IMR-90 (cell line): ENCODE measurements at regions not wholly inside any gene's neighbourhood (a gene's known extent, or its start where the extent isn't known, plus 50 kb on each side); places are given as distances from the start of the nearest gene placed in this dataset.

Experiments
- ATAC-seq: fragments of 200-7000 bp; cut with Tn5 transposase; 2 replicates; pipeline ENCODE4 v1.9.1; 2020; ENCODE audit warnings: low read depth, mild to moderate bottlenecking, moderate library complexity
- BruUV-seq: library from RNA; stranded (reverse); fragments of 400-500 nt; replicated peaks from 2 replicates; lab custom pipeline; 2021; lab: Mats Ljungman, UMichigan
- CTCF ChIA-PET: fragments of 300-600 bp; formaldehyde crosslinking; extraction: SDS; loops from one replicate; lab custom pipeline; 2021; ENCODE audit warnings: antibody characterized with exemption; lab: Yijun Ruan, JAX
- POLR2A ChIA-PET: fragments of 300-600 bp; sonication (Branson Sonifier 250); formaldehyde crosslinking; loops from one replicate; lab custom pipeline; 2022; ENCODE audit warnings: antibody characterized with exemption; ENCODE audit not compliant: unreplicated experiment; lab: Charles Lee
- DNase-seq: peaks from one replicate; pipeline ENCODE4 v3.0.0; 2013
- H2AFZ ChIP-seq: replicated peaks from 2 replicates; pipeline ENCODE3; 2013; ENCODE audit warnings: low read length, mild to moderate bottlenecking; ENCODE audit not compliant: poor library complexity
- H2AK5ac ChIP-seq: 2 replicates; pipeline ENCODE4 v1.6.1; 2013; ENCODE audit warnings: low read depth, low read length, inconsistent platforms
- H2AK9ac ChIP-seq: replicated peaks from 2 replicates; pipeline ENCODE3; 2013; ENCODE audit warnings: mild to moderate bottlenecking, low read depth, low read length, moderate library complexity; ENCODE audit not compliant: poor library complexity
- H2BK120ac ChIP-seq: 2 replicates; pipeline ENCODE4 v1.6.1; 2013; ENCODE audit warnings: low read depth, low read length, inconsistent platforms
- H2BK15ac ChIP-seq: 3 replicates; pipeline ENCODE4 v1.6.1; 2013; ENCODE audit warnings: low read depth, low read length, inconsistent platforms
- H2BK20ac ChIP-seq: 2 replicates; pipeline ENCODE4 v1.6.1; 2013; ENCODE audit warnings: low read depth, mild to moderate bottlenecking, inconsistent platforms, low read length, moderate library complexity
- H2BK5ac ChIP-seq: 2 replicates; pipeline ENCODE4 v1.6.1; 2013; ENCODE audit warnings: mild to moderate bottlenecking, low read depth, low read length, inconsistent platforms; ENCODE audit not compliant: poor library complexity, severe bottlenecking
- H3K14ac ChIP-seq: replicated peaks from 2 replicates; pipeline ENCODE4 v1.6.1; 2013; ENCODE audit warnings: low read depth, low read length, inconsistent platforms
- H3K18ac ChIP-seq: 2 replicates; pipeline ENCODE4 v1.6.1; 2013; ENCODE audit warnings: low read depth, low read length, control low read depth
- H3K23ac ChIP-seq: 2 replicates; pipeline ENCODE4 v1.6.1; 2013; ENCODE audit warnings: low read depth, low read length, inconsistent platforms
- H3K27ac ChIP-seq: 2 replicates; pipeline ENCODE4 v1.5.1; 2013; ENCODE audit warnings: mild to moderate bottlenecking, control low read depth, low read length; ENCODE audit not compliant: insufficient read depth
- H3K27me3 ChIP-seq: 2 replicates; pipeline ENCODE4 v1.6.1; 2013; ENCODE audit warnings: low read length; ENCODE audit not compliant: control insufficient read depth, insufficient read depth
- H3K36me3 ChIP-seq: 2 replicates; pipeline ENCODE4 v1.6.1; 2013; ENCODE audit warnings: low read length, mixed read lengths; ENCODE audit not compliant: control insufficient read depth, insufficient read depth
- H3K4ac ChIP-seq: 2 replicates; pipeline ENCODE4 v1.6.1; 2013; ENCODE audit warnings: low read depth, low read length, inconsistent platforms
- H3K4me1 ChIP-seq: 2 replicates; pipeline ENCODE4 v1.6.1; 2013; ENCODE audit warnings: low read length, mixed read lengths; ENCODE audit not compliant: control insufficient read depth, insufficient read depth
- H3K4me2 ChIP-seq: 2 replicates; pipeline ENCODE4 v1.6.1; 2013; ENCODE audit warnings: low read depth, mild to moderate bottlenecking, control low read depth, low read length, moderate library complexity
- H3K4me3 ChIP-seq: 2 replicates; pipeline ENCODE4 v1.5.1; 2013; ENCODE audit warnings: low read depth, mild to moderate bottlenecking, control low read depth, low read length, moderate library complexity; ENCODE audit not compliant: insufficient read depth
- H3K56ac ChIP-seq: 2 replicates; pipeline ENCODE4 v1.6.1; 2013; ENCODE audit warnings: low read length, inconsistent platforms; ENCODE audit not compliant: insufficient read depth; ENCODE audit errors: extremely low read depth
- H3K79me1 ChIP-seq, 2 experiments: 2 replicates each; pipeline ENCODE4 v1.6.1; 2013; ENCODE audit warnings: low read length in 2 of 2, inconsistent platforms in 1 of 2, low read depth in 1 of 2
- H3K9ac ChIP-seq: 2 replicates; pipeline ENCODE4 v1.6.1; 2013; ENCODE audit warnings: low read depth, low read length, control low read depth
- H3K9me1 ChIP-seq: 2 replicates; pipeline ENCODE4 v1.6.1; 2013; ENCODE audit warnings: low read length, inconsistent platforms; ENCODE audit not compliant: insufficient read depth
- H3K9me3 ChIP-seq: 2 replicates; pipeline ENCODE4 v1.6.1; 2013; ENCODE audit warnings: low read length; ENCODE audit not compliant: control insufficient read depth, insufficient read depth
- H4K20me1 ChIP-seq: 2 replicates; pipeline ENCODE4 v1.6.1; 2013; ENCODE audit warnings: low read length, inconsistent platforms; ENCODE audit not compliant: insufficient read depth
- H4K5ac ChIP-seq: 2 replicates; pipeline ENCODE4 v1.6.1; 2013; ENCODE audit warnings: mild to moderate bottlenecking, low read depth, low read length, control low read depth
- H4K8ac ChIP-seq, 2 experiments: 2 replicates each; pipeline ENCODE4 v1.6.1; 2013; ENCODE audit warnings: low read depth in 2 of 2, low read length in 2 of 2, control low read depth in 1 of 2, inconsistent platforms in 1 of 2
- H4K91ac ChIP-seq: 2 replicates; pipeline ENCODE4 v1.6.1; 2013; ENCODE audit warnings: low read depth, low read length, inconsistent platforms; ENCODE audit not compliant: insufficient read depth
- BHLHE40 ChIP-seq: fragments of 150-350 bp; IDR thresholded peaks from 2 replicates; pipeline ENCODE4 v1.6.1; 2016; ENCODE audit warnings: mild to moderate bottlenecking, low read depth, low read length
- CEBPB ChIP-seq: IDR thresholded peaks from 2 replicates; pipeline ENCODE4 v1.6.1; 2012; ENCODE audit warnings: low read depth, low read length, improper control_type of control experiment
- CHD1 ChIP-seq: IDR thresholded peaks from 2 replicates; pipeline ENCODE4 v1.6.1; 2012; ENCODE audit warnings: low read depth, low read length, improper control_type of control experiment
- ELK1 ChIP-seq: fragments of 150-350 bp; IDR thresholded peaks from 2 replicates; pipeline ENCODE4 v1.6.1; 2016; ENCODE audit warnings: low read depth, mild to moderate bottlenecking, low read length, moderate library complexity, borderline replicate concordance
- MAFK ChIP-seq: IDR thresholded peaks from 2 replicates; pipeline ENCODE4 v1.6.1; 2012; ENCODE audit warnings: low read depth, low read length, improper control_type of control experiment
- MXI1 ChIP-seq: IDR thresholded peaks from 2 replicates; pipeline ENCODE4 v1.6.1; 2012; ENCODE audit warnings: low read depth, mild to moderate bottlenecking, low read length, moderate library complexity, borderline replicate concordance
- NFE2L2 ChIP-seq: fragments of 150-350 bp; IDR thresholded peaks from 2 replicates; pipeline ENCODE4 v1.6.1; 2016; ENCODE audit warnings: low read depth, mild to moderate bottlenecking, low read length
- RAD21 ChIP-seq: IDR thresholded peaks from 2 replicates; pipeline ENCODE4 v1.6.1; 2012; ENCODE audit warnings: low read length, improper control_type of control experiment
- SMC3 ChIP-seq: fragments of 150-350 bp; IDR thresholded peaks from 2 replicates; pipeline ENCODE4 v1.6.1; 2016; ENCODE audit warnings: low read depth, mild to moderate bottlenecking, antibody characterized with exemption, low read length, moderate library complexity
- WGBS, 2 experiments: methylation state at CpG; one replicate each; pipeline versions ENCODE4 v1.1.5 to v1.1.7; 2013; ENCODE audit warnings: missing lambda C conversion rate in 2 of 2; ENCODE audit not compliant: insufficient read length in 1 of 2; ENCODE audit errors: extremely low coverage in 2 of 2; 5-methylcytosine and 5-hydroxymethylcytosine counted together
- dilution Hi-C: fragments of 300-500 bp; cut with HindIII; formaldehyde crosslinking; loops from one replicate; pipeline ENCODE4 v1.14.3; 2018; ENCODE audit warnings: low sequenced_read_pairs; ENCODE audit not compliant: unreplicated experiment
- in situ Hi-C: fragments of 300-500 bp; cut with MboI; formaldehyde crosslinking; loops from 3 replicates; pipeline ENCODE4 v1.14.3; 2019; ENCODE audit warnings: low sequenced_read_pairs, inconsistent platforms, mixed read lengths
- intact Hi-C: fragments of 100-400 bp; cut with micrococcal nuclease; formaldehyde crosslinking; loops from 2 replicates; pipeline ENCODE4 v1.10.0; 2022
- TF ChIP-seq, protein P1 (sequence below): conservative IDR thresholded peaks from 2 replicates; pipeline ENCODE4 v1.5.1; 2012; ENCODE audit warnings: mild to moderate bottlenecking, low read depth, low read length, improper control_type of control experiment
- TF ChIP-seq, protein P2 (sequence below): fragments of 150-350 bp; IDR thresholded peaks from 2 replicates; pipeline ENCODE4 v1.6.1; 2017; ENCODE audit warnings: mild to moderate bottlenecking, antibody characterized with exemption, low read length, low read depth

DNA sequence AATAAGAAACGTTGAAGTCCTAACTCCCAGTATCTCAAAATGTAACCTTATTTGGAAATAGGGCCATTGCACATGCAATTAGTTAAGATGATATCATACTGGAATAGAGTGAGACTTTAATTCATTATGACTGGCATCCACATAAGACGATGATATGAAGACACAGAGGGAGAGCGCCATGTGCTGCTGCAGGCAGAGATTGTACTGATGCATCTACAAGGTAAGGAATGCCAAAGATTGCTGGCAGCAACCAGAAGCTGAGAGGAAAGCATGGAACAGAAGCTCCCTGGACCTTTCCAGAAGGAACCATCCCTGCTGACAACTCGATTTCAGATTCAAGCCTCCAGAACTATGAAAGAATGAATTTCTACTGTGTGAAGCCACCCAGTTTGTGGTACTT, 697.0 kb upstream of the INTU start:
- H3K56ac ChIP-seq: no peak overlapping the region
- H2AK5ac ChIP-seq: no peak overlapping the region
- no peak for DNase-seq
- H3K27ac ChIP-seq: no peak overlapping the region
- intact Hi-C loops: no loop called here
- ChIA-PET CTCF (no interaction called here), POLR2A (no interaction called here)
- H2BK5ac ChIP-seq: no peak overlapping the region
- in situ Hi-C loops: no loop called here
- no peak overlapping the region for H2BK120ac ChIP-seq
- H4K91ac ChIP-seq: no peak overlapping the region
- ATAC-seq: no peak
- H3K36me3 ChIP-seq: no peaks in the 10 kb centered on the region
- dilution Hi-C loops: no loop called here
- H3K4me3 ChIP-seq: no peak overlapping the region
- no peak overlapping the region for H3K9ac ChIP-seq
- no peaks in the 10 kb centered on the region for H3K9me3 ChIP-seq
- no peak overlapping the region for H3K14ac ChIP-seq
- no peak overlapping the region for H3K4me2 ChIP-seq
- H3K79me1 ChIP-seq: no peaks in the 10 kb centered on the region
- 100% methylated on average over 3 of the region's 4 CpGs; no CpG with 5 or more reads in 1 of the 2 experiments for WGBS, 2 experiments
- no TSS peak for BruUV-seq
- no peaks in the 10 kb centered on the region for H3K9me1 ChIP-seq
- no peak overlapping the region for H2BK15ac ChIP-seq
- H2AFZ ChIP-seq: no peak overlapping the region
- no peak overlapping the region for H2BK20ac ChIP-seq
- H3K27me3 ChIP-seq: no peaks in the 10 kb centered on the region
- no peak overlapping the region for H4K8ac ChIP-seq
- no peak overlapping the region for H3K4ac ChIP-seq
- H2AK9ac ChIP-seq: no peak overlapping the region
- no peak overlapping the region for H4K5ac ChIP-seq
- peaks cover 4% of the 10 kb centered on the region for H3K4me1 ChIP-seq
- H4K20me1 ChIP-seq: no peaks in the 10 kb centered on the region
- no peak overlapping the region for H3K23ac ChIP-seq
- TF ChIP-seq CHD1 (no peak), MXI1 (no peak), SMC3 (no peak), RAD21 (no peak), MAFK (no peak), ELK1 (no peak), BHLHE40 (no peak), NFE2L2 (no peak), CEBPB (no peak)
- TF ChIP-seq, protein P1, sequence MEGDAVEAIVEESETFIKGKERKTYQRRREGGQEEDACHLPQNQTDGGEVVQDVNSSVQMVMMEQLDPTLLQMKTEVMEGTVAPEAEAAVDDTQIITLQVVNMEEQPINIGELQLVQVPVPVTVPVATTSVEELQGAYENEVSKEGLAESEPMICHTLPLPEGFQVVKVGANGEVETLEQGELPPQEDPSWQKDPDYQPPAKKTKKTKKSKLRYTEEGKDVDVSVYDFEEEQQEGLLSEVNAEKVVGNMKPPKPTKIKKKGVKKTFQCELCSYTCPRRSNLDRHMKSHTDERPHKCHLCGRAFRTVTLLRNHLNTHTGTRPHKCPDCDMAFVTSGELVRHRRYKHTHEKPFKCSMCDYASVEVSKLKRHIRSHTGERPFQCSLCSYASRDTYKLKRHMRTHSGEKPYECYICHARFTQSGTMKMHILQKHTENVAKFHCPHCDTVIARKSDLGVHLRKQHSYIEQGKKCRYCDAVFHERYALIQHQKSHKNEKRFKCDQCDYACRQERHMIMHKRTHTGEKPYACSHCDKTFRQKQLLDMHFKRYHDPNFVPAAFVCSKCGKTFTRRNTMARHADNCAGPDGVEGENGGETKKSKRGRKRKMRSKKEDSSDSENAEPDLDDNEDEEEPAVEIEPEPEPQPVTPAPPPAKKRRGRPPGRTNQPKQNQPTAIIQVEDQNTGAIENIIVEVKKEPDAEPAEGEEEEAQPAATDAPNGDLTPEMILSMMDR: no peak
- TF ChIP-seq, protein P2, sequence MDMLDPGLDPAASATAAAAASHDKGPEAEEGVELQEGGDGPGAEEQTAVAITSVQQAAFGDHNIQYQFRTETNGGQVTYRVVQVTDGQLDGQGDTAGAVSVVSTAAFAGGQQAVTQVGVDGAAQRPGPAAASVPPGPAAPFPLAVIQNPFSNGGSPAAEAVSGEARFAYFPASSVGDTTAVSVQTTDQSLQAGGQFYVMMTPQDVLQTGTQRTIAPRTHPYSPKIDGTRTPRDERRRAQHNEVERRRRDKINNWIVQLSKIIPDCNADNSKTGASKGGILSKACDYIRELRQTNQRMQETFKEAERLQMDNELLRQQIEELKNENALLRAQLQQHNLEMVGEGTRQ: no peak
- H3K18ac ChIP-seq: no peak overlapping the region
